SK-N-SH treated with all-trans-retinoic acid at 6 μM for 48 hours (cell line): ENCODE measurements at regions not wholly inside any gene's neighbourhood (a gene's known extent, or its start where the extent isn't known, plus 50 kb on each side); places are given as distances from the start of the nearest gene placed in this dataset.

Source experiments
- ARNTL ChIP-seq: fragments of 450-650 bp; formaldehyde crosslinking; IDR thresholded peaks from 2 replicates; pipeline ENCODE4 v1.5.0; 2020; ENCODE audit warnings: low read depth, mild to moderate bottlenecking, moderate library complexity, borderline replicate concordance
- PPARA ChIP-seq: fragments of 250-450 bp; sonication (Bioruptor Pico); IDR thresholded peaks from 2 replicates; pipeline ENCODE4 v1.5.0; 2020; ENCODE audit warnings: mild to moderate bottlenecking, borderline replicate concordance
- ZC3H10 ChIP-seq: fragments of 250-450 bp; sonication (Bioruptor Pico); IDR thresholded peaks from 2 replicates; pipeline ENCODE4 v1.5.1; 2021; ENCODE audit warnings: mild to moderate bottlenecking, moderate library complexity
- ZFP3 ChIP-seq: fragments of 250-450 bp; sonication (Bioruptor Pico); IDR thresholded peaks from 2 replicates; pipeline ENCODE4 v1.5.0; 2020; ENCODE audit warnings: mild to moderate bottlenecking, moderate library complexity
- ZNF70 ChIP-seq: fragments of 450-650 bp; formaldehyde crosslinking; IDR thresholded peaks from 2 replicates; pipeline ENCODE4 v1.5.0; 2020; ENCODE audit warnings: mild to moderate bottlenecking, moderate library complexity
- ZNF8 ChIP-seq: fragments of 450-650 bp; formaldehyde crosslinking; IDR thresholded peaks from 2 replicates; pipeline ENCODE4 v1.5.0; 2020; ENCODE audit warnings: mild to moderate bottlenecking, moderate library complexity
- TF ChIP-seq, protein P1 (sequence below): fragments of 250-450 bp; sonication (Bioruptor Pico); IDR thresholded peaks from 2 replicates; pipeline ENCODE4 v1.8.0; 2020; ENCODE audit warnings: mild to moderate bottlenecking, moderate library complexity, borderline replicate concordance
- TF ChIP-seq, protein P2 (sequence below): fragments of 250-450 bp; sonication (Bioruptor Pico); IDR thresholded peaks from 2 replicates; pipeline ENCODE4 v1.5.1; 2020; ENCODE audit warnings: low read depth, mild to moderate bottlenecking, moderate library complexity

DNA sequence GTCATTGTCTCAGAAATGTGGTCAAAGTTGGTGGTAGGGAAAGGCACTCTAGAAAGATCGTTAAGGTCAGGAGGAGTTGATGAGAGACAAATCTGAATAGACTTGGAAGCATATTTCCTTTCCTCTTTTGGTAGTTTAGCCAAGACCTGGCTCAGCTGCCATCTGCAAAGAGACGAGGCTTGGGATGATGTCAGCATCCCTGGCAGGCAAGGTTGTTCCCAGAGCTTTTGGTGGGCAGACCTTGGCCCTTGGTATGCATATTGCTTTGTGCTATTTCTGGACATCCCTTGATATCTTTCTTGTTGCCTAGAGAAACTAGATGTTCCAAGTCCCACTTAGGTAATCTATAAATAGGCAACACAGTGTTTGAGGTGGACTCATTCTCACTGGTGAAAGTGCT lies 82.4 kb upstream of the NAF1 start:
- TF ChIP-seq ZC3H10 (no peak), ZNF70 (CRISPR knock-in tag) (no peak), ZFP3 (CRISPR knock-in tag) (no peak), ARNTL (no peak), PPARA (no peak), ZNF8 (CRISPR knock-in tag) (no peak)
- TF ChIP-seq, protein P1, sequence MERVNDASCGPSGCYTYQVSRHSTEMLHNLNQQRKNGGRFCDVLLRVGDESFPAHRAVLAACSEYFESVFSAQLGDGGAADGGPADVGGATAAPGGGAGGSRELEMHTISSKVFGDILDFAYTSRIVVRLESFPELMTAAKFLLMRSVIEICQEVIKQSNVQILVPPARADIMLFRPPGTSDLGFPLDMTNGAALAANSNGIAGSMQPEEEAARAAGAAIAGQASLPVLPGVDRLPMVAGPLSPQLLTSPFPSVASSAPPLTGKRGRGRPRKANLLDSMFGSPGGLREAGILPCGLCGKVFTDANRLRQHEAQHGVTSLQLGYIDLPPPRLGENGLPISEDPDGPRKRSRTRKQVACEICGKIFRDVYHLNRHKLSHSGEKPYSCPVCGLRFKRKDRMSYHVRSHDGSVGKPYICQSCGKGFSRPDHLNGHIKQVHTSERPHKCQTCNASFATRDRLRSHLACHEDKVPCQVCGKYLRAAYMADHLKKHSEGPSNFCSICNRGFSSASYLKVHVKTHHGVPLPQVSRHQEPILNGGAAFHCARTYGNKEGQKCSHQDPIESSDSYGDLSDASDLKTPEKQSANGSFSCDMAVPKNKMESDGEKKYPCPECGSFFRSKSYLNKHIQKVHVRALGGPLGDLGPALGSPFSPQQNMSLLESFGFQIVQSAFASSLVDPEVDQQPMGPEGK (CRISPR knock-in tag) = no peak
- TF ChIP-seq, protein P2, sequence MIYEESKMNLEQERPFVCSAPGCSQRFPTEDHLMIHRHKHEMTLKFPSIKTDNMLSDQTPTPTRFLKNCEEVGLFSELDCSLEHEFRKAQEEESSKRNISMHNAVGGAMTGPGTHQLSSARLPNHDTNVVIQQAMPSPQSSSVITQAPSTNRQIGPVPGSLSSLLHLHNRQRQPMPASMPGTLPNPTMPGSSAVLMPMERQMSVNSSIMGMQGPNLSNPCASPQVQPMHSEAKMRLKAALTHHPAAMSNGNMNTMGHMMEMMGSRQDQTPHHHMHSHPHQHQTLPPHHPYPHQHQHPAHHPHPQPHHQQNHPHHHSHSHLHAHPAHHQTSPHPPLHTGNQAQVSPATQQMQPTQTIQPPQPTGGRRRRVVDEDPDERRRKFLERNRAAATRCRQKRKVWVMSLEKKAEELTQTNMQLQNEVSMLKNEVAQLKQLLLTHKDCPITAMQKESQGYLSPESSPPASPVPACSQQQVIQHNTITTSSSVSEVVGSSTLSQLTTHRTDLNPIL (CRISPR knock-in tag) = no peak
